Embryonic facial prominence (tissue), 1 donor: ENCODE measurements at regions not wholly inside any gene's neighbourhood (a gene's known extent, or its start where the extent isn't known, plus 50 kb on each side); places are given as distances from the start of the nearest gene placed in this dataset.

Experiments used
- DNase-seq: peaks from one replicate; pipeline ENCODE4 v3.0.0-alpha.2; 2016; ENCODE audit errors: extremely low spot score

GRCh38 chr14:25756876-25757275 is 706.9 kb upstream of the STXBP6 start:
- DNase-seq, result no peak

- no peak for DNase-seq
These were observed 703.2 kb upstream of the STXBP6 start for GRCh38 chr14:25753130-25753529.

GRCh38 chr14:25750436-25750835 is 700.5 kb upstream of the STXBP6 start:
- DNase-seq, result no peak
